ENCODE measurements at regions not wholly inside any gene's neighbourhood (a gene's known extent, or its start where the extent isn't known, plus 50 kb on each side); places are given as distances from the start of the nearest gene placed in this dataset.
A peak's percentile ranks its signal among the peaks of the same experiment; 100 is the strongest.
"Not testable (repeated sequence)": the region's sequence is repeated elsewhere in the genome, so short reads cannot be mapped to it uniquely, and the experiment has no call there.

DNA sequence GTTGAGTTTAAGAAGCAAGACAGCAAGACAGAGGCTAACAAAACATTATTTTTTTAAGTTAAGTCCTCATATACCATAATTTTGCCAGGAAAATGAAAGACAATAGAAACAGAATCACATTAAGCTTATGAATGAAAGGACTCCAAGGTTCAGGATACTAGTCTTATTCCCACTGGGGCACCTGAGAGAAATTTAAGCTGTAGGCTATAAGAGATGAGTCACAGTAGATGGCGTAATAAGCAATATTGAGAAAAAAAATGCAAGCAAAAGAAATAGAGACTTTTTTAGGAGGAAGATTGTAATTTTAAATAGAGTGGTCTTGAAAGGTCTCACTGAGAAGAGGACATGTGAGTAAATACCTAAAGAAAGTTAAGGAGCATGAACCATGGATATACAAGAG is 57.1 kb upstream of the KIF2B start:
- DNase-seq = no peak

DNA sequence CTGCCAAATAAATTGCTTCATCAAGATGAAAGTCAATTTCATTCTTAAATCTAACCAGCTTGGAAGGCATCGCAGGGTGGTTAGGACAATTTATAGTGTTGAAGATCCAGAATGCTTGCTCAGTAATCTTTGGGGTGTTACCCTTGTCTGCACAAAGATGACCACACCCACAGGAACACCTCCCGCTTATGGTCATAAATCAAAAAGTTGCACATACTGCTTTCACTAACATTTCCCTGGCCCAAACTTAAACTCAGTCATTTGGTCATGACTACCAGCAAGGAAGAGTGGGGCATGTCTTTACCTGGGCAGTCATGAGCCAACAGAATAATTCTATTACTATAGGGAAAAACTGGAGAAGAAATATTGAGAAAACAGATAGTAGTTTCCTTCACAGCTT is 57.6 kb upstream of the KIF2B start:
- DNase-seq = no peak

DNA sequence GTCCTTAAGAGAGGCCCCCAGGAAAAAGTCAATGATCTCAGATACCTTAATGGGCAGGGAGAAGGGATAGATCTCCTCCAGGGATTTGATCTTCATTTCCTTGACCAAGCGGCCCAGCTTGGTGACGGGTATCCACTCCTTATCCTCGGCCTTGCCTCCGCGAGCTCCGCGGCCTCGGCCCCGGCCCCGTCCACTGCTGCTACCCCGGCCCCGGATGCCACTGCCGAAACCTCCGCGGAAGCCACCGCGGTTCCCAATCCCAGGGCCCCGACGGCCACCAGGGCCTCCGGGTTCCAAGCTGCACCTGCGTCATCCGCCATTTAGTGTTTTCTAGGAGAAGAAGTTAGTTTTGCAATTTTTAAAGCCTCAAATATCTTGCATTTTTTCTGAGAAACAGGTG is 65.2 kb upstream of the KIF2B start:
- no peak for DNase-seq

DNA sequence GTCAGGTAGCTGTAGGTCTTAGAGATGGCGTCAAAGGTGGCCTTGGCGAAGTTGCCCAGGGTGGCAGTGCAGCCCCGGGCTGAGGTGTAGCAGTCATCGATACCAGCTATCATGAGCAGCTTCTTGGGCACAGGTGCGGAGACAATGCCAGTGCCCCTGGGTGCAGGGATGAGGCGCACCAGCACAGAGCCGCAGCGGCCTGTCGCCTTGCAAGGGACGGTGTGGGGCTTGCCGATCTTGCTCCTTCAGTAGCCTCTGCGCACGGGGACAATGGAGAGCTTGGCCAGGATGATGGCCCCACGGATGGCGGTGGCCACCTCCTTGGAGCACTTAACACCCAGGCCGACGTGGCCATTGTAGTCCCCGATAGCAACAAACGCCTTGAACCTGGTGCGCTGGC is 65.6 kb upstream of the KIF2B start:
- not testable (repeated sequence) for DNase-seq

DNA sequence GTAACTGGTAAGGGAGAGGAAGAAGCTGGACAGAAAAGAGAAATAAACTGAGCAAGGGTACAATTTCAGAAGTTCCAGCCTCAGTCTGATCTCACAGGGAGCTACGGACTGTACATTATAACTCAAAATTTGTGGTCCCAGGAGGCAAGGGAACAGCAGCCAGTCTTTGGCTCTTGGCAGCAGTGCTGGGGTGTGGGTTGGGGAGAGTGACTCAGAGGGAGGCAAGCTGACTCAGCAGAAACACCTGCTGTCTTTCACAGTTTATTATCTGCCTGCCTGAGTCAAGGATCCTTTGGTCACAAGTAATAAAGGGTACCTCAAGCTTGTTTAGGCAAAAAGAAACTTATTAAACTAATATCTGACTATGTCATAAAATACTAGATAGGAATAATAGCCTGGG is 73.5 kb upstream of the KIF2B start:
- DNase-seq = peak in 2 of 56 donors; percentile 2 to 5

GRCh38 chr17:53748159-53748820 is 74.4 kb upstream of the KIF2B start:
- DNase-seq = not testable (repeated sequence)

DNA sequence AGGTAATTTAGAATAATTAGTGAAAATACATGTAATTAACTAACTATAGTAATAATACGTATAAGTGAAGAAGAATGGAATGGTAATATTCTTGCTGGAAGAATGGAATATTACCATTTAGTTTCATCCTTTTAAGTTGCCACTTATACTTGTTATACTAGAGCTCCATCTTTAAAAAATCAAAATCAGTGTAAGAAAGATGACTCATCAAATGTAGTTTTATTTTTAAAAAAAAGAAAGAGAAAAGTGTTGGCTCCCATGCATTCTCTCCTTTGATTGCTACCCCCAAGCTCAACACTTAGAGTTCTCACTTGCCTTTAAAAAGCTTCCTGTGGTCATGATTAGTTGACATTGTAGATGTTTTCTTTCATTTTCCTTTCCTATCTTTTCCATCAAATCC is 82.4 kb upstream of the KIF2B start:
- no peak for DNase-seq

DNA sequence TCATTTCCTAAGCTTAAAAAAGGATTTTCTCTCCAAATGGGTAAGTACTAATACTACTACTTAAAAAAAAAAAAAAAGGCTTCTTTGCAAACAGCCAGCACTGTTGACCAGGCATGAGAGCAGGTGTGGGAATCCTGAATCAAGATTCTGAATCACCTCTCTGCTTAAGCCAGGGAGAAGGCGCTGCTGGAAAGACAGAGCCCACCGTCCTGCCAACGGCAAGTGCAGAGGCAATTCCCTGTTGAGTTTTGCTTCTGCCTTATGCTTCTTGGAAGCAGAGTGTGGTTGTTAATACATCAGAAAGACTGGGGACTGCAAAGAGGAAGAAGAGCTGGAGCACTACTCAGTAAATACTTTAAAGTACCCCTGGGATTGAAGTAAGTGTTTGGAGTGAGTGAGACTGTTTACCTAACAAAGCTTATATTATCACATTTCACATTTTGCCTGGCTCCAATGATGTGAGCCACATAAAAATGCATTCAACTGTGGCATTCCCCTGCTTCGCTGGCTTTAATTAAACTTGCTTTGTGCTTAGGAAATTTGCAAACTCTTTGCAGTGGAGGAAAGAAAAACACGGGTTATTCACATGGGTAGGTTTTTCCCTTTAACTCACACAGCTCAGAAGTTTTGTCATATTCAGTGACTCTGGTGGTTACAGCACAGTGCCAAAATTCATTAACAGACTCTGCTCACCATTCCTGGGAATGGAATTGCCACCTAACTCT is 86.0 kb upstream of the KIF2B start:
- no peak for DNase-seq

- DNase-seq = no peak
Measured at GRCh38 chr17:53724726-53725125, 98.0 kb upstream of the KIF2B start.

GRCh38 chr17:53722407-53722806 is 100.3 kb upstream of the KIF2B start:
- DNase-seq = no peak

DNA sequence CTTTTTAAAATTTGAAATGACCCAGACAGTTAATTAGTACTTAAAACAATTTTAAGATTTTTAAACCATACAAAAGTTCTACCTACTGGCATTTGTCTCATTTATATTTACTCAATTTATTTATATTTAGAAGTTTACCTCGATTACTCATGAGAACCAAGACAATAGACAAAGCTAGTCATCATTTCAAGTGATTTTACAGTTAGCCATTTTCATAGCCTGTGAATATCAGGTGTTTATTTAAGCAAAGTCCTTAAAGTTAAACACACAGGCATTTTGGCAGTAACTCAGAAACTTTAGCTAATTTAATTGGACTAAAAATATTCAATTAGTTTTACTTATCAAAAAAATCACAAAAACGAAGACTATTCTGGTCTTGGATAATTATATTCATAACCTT is 101.6 kb upstream of the KIF2B start:
- no peak for DNase-seq

GRCh38 chr17:53719229-53719628 is 103.5 kb upstream of the KIF2B start:
- DNase-seq = no peak

GRCh38 chr17:53707566-53707965 is 115.2 kb upstream of the KIF2B start:
- no peak for DNase-seq

- DNase-seq = no peak
Measured at GRCh38 chr17:53696286-53696685, 126.4 kb upstream of the KIF2B start.

DNA sequence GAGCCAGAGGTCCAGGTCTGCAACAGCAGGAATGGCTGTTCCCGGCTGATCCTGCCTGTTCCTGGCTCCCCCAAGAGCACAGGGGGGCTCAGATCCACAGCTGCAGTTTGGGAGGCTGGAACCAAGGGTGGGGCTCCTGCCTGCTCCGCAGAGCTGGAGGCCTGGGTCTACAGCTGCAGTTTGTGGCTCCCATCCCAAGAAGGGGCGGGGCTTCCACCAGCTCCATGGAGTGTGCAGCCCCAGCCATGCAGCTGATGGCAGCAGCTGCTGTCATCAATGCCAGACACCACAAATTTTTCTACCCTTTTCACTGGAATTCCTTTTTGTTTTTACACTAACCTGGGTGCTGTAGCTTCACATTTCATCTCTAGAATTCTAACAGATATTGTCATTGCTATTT is 135.4 kb upstream of the KIF2B start:
- no peak for DNase-seq

GRCh38 chr17:53680745-53681144 is 142.0 kb upstream of the KIF2B start:
- DNase-seq = no peak

GRCh38 chr17:53668854-53669253 is 153.9 kb upstream of the KIF2B start:
- no peak for DNase-seq

DNA sequence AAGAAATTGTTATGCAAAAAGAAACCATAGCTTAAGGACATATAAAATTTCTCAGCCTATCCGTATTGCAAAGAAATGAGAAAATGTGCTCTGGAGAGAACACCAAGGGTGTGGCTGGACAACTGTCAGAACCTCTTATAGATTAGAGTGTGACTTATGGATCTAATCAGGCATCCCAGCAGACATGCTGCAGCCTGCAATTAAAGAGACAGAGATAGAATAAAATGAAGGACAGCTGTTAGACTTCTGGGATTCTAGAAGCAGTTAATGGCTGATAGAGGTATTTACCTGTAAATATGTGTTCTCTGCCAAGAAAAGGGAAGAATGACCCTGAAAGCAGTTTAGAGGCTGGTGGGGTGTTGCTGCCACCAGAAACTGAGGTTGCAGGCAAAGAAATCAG is 160.1 kb upstream of the KIF2B start:
- no peak for DNase-seq

- DNase-seq = no peak
Measured at GRCh38 chr17:53659181-53659580, 163.5 kb upstream of the KIF2B start.

DNA sequence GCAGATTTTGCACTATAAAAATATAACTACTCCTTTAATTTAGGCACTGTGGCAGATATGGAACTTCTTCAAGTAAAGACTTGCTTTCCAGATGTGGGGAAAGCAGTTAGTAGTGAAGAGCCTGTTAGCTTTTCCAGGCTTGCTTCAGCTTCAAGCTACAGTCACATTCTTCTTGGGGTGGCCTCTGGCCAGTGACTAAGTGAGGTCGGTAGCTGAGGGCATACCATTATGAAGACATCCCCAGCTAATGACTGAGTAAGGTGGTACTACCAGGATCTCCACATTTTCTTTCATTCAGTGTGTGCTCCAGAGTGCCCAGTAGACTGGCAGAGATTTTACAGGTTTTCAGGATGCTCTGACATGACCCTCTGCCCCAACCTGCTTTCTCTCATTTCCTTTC is 167.1 kb upstream of the KIF2B start:
- no peak for DNase-seq

DNA sequence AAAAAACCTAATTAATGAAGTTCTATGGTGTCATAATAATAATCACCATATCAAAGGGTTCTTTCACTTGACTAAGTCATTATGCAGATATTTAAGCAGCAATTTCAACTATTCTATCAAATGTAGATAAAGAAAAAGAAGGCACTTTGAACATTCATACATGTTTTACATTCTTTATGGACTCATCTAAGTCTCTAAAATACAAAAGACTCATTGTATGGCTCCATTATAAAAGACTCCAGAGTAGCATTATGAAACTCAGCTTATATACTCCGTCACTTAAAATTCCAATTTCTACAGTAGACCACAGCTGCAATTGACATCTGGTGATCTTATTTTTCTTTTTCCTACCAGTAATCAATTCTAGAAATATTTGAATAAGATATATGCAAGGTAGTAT is 173.5 kb upstream of the KIF2B start:
- DNase-seq = no peak

- DNase-seq = no peak
Measured at GRCh38 chr17:53646835-53647234, 175.9 kb upstream of the KIF2B start.

DNA sequence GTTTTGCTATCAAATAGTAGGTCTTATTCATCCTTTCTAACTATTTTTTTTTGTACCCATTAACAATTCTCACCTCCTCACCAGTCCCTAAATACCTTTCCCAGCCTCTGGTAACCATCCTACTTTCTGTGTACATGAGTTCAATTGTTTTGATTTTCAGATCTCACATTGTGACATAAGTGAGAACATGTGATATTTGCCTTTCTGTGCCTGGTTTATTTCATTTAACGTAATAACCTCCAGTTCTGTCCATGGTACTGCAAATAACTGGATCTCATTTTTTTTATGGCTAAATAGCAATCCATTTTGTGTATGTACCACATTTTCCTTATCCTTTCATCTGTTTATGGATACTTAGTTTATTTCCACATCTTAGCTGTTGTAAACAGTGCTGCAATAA is 181.9 kb upstream of the KIF2B start:
- DNase-seq = no peak

GRCh38 chr17:53635444-53635843 is 187.3 kb upstream of the KIF2B start:
- no peak for DNase-seq
